ENCODE measurements at regions not wholly inside any gene's neighbourhood (a gene's known extent, or its start where the extent isn't known, plus 50 kb on each side); places are given as distances from the start of the nearest gene placed in this dataset.
"Not testable (repeated sequence)": the region's sequence is repeated elsewhere in the genome, so short reads cannot be mapped to it uniquely, and the experiment has no call there.

GRCh38 chr4:9685692-9686091 is 95.7 kb upstream of the DRD5 start:
- H3K36me3 ChIP-seq (ENCODE audit: control insufficient read depth, insufficient read depth, low read length) = no peaks in the 10 kb centered on the region
- no peak overlapping the region for H2BK120ac ChIP-seq (ENCODE audit: low read depth, low read length)
- no peak for DNase-seq
- H3K4me2 ChIP-seq (ENCODE audit: low read length) = no peak overlapping the region
- H4K5ac ChIP-seq (ENCODE audit: low read length) = no peak overlapping the region
- H3K4me3 ChIP-seq (ENCODE audit: low read length) = no peak overlapping the region
- no peaks in the 10 kb centered on the region for H3K79me2 ChIP-seq (ENCODE audit: control insufficient read depth, insufficient read depth, low read length)
- H3K23ac ChIP-seq (ENCODE audit: low read length) = no peak overlapping the region
- no peaks in the 10 kb centered on the region for H3K4me1 ChIP-seq (ENCODE audit: control insufficient read depth, low read depth, low read length)
- no peak overlapping the region for H3K9ac ChIP-seq (ENCODE audit: low read length)
- H3K56ac ChIP-seq (ENCODE audit: low read length) = no peak overlapping the region
- H2BK5ac ChIP-seq (ENCODE audit: low read length) = no peak overlapping the region
- no peak overlapping the region for H2AK5ac ChIP-seq (ENCODE audit: low read length)
- H2BK15ac ChIP-seq (replicated peaks; ENCODE audit: low read depth) = no peak overlapping the region
- H3K27ac ChIP-seq (ENCODE audit: low read depth, low read length) = no peak overlapping the region
- no peak overlapping the region for H3K18ac ChIP-seq (ENCODE audit: low read length)
- H3K4ac ChIP-seq (ENCODE audit: low read depth, low read length) = no peak overlapping the region
- no peaks in the 10 kb centered on the region for H3K79me1 ChIP-seq (ENCODE audit: low read length)
- no peak overlapping the region for H4K8ac ChIP-seq (ENCODE audit: low read depth, low read length)
- no peaks in the 10 kb centered on the region for H3K27me3 ChIP-seq (ENCODE audit: insufficient read depth, low read length, poor library complexity)

GRCh38 chr4:9690636-9691237 is 90.7 kb upstream of the DRD5 start:
- no CpG with 5 or more reads among the region's 9 CpGs for WGBS (ENCODE audit: extremely low coverage, insufficient coverage, low lambda C conversion rate)
- H4K8ac ChIP-seq (ENCODE audit: low read depth, low read length) = peak overlapping the region; percentile 28
- peak overlapping the region; percentile 4 for H3K4me3 ChIP-seq (ENCODE audit: low read length)
- not testable (repeated sequence) for H3K4me1 ChIP-seq (ENCODE audit: control insufficient read depth, low read depth, low read length); H2BK120ac ChIP-seq (ENCODE audit: low read depth, low read length); H3K18ac ChIP-seq (ENCODE audit: low read length); H3K4ac ChIP-seq (ENCODE audit: low read depth, low read length); H2BK15ac ChIP-seq (replicated peaks; ENCODE audit: low read depth); H2BK5ac ChIP-seq (ENCODE audit: low read length); H3K23ac ChIP-seq (ENCODE audit: low read length); H4K5ac ChIP-seq (ENCODE audit: low read length); H3K36me3 ChIP-seq (ENCODE audit: control insufficient read depth, insufficient read depth, low read length); H2AK5ac ChIP-seq (ENCODE audit: low read length); H3K79me2 ChIP-seq (ENCODE audit: control insufficient read depth, insufficient read depth, low read length); H3K27me3 ChIP-seq (ENCODE audit: insufficient read depth, low read length, poor library complexity); H3K79me1 ChIP-seq (ENCODE audit: low read length)
- peak overlapping the region; percentile 43 for H3K9ac ChIP-seq (ENCODE audit: low read length)
- DNase-seq = peak; percentile 12
- peak overlapping the region; percentile 27 for H3K4me2 ChIP-seq (ENCODE audit: low read length)
- H3K56ac ChIP-seq (ENCODE audit: low read length) = peak overlapping the region; percentile 81
- H3K27ac ChIP-seq (ENCODE audit: low read depth, low read length) = peak overlapping the region; percentile 23

- Histone ChIP-seq H4K8ac (ENCODE audit: low read depth, low read length) (no peak overlapping the region), H3K4me2 (ENCODE audit: low read length) (peak overlapping the region; percentile 27), H3K4ac (ENCODE audit: low read depth, low read length) (no peak overlapping the region), H2BK120ac (ENCODE audit: low read depth, low read length) (no peak overlapping the region), H3K4me3 (ENCODE audit: low read length) (peak overlapping the region; percentile 4), H4K5ac (ENCODE audit: low read length) (no peak overlapping the region), H2BK5ac (ENCODE audit: low read length) (no peak overlapping the region), H3K79me1 (ENCODE audit: low read length) (no peaks in the 10 kb centered on the region), H3K27me3 (ENCODE audit: insufficient read depth, low read length, poor library complexity) (no peaks in the 10 kb centered on the region), H3K79me2 (ENCODE audit: control insufficient read depth, insufficient read depth, low read length) (no peaks in the 10 kb centered on the region), H3K9ac (ENCODE audit: low read length) (peak overlapping the region; percentile 60), H3K23ac (ENCODE audit: low read length) (no peak overlapping the region), H3K56ac (ENCODE audit: low read length) (peak overlapping the region; percentile 81), H3K27ac (ENCODE audit: low read depth, low read length) (peak overlapping the region; percentile 23), H3K4me1 (ENCODE audit: control insufficient read depth, low read depth, low read length) (no peaks in the 10 kb centered on the region), H3K18ac (ENCODE audit: low read length) (no peak overlapping the region), H2AK5ac (ENCODE audit: low read length) (no peak overlapping the region), H2BK15ac (replicated peaks; ENCODE audit: low read depth) (no peak overlapping the region), H3K36me3 (ENCODE audit: control insufficient read depth, insufficient read depth, low read length) (no peaks in the 10 kb centered on the region)
- WGBS (ENCODE audit: extremely low coverage, insufficient coverage, low lambda C conversion rate) = no CpG with 5 or more reads among the region's 56 CpGs
- DNase-seq = peak; percentile 98
These were observed 90.0 kb upstream of the DRD5 start for GRCh38 chr4:9691238-9692065.

- H4K5ac ChIP-seq (ENCODE audit: low read length); H3K56ac ChIP-seq (ENCODE audit: low read length); H3K4ac ChIP-seq (ENCODE audit: low read depth, low read length); H2BK120ac ChIP-seq (ENCODE audit: low read depth, low read length); H2BK15ac ChIP-seq (replicated peaks; ENCODE audit: low read depth); H3K4me2 ChIP-seq (ENCODE audit: low read length); H3K27ac ChIP-seq (ENCODE audit: low read depth, low read length); H3K9ac ChIP-seq (ENCODE audit: low read length); H4K8ac ChIP-seq (ENCODE audit: low read depth, low read length); H3K18ac ChIP-seq (ENCODE audit: low read length); H3K4me3 ChIP-seq (ENCODE audit: low read length); H3K23ac ChIP-seq (ENCODE audit: low read length); H3K79me2 ChIP-seq (ENCODE audit: control insufficient read depth, insufficient read depth, low read length); H3K4me1 ChIP-seq (ENCODE audit: control insufficient read depth, low read depth, low read length); H2AK5ac ChIP-seq (ENCODE audit: low read length); H2BK5ac ChIP-seq (ENCODE audit: low read length); DNase-seq; H3K36me3 ChIP-seq (ENCODE audit: control insufficient read depth, insufficient read depth, low read length); H3K79me1 ChIP-seq (ENCODE audit: low read length); H3K27me3 ChIP-seq (ENCODE audit: insufficient read depth, low read length, poor library complexity): not testable (repeated sequence)
- WGBS (ENCODE audit: extremely low coverage, insufficient coverage, low lambda C conversion rate) = no CpG with 5 or more reads among the region's 5 CpGs
These were observed 88.5 kb upstream of the DRD5 start for GRCh38 chr4:9692791-9693491.

GRCh38 chr4:9694403-9694802 is 87.0 kb upstream of the DRD5 start:
- H3K4ac ChIP-seq (ENCODE audit: low read depth, low read length); H3K79me1 ChIP-seq (ENCODE audit: low read length); H3K27ac ChIP-seq (ENCODE audit: low read depth, low read length); DNase-seq; H2BK15ac ChIP-seq (replicated peaks; ENCODE audit: low read depth); H3K56ac ChIP-seq (ENCODE audit: low read length); H3K9ac ChIP-seq (ENCODE audit: low read length); H3K4me2 ChIP-seq (ENCODE audit: low read length); H2BK5ac ChIP-seq (ENCODE audit: low read length); H2AK5ac ChIP-seq (ENCODE audit: low read length); H3K4me1 ChIP-seq (ENCODE audit: control insufficient read depth, low read depth, low read length); H3K36me3 ChIP-seq (ENCODE audit: control insufficient read depth, insufficient read depth, low read length); H3K18ac ChIP-seq (ENCODE audit: low read length); H2BK120ac ChIP-seq (ENCODE audit: low read depth, low read length); H3K27me3 ChIP-seq (ENCODE audit: insufficient read depth, low read length, poor library complexity); H3K79me2 ChIP-seq (ENCODE audit: control insufficient read depth, insufficient read depth, low read length); H3K4me3 ChIP-seq (ENCODE audit: low read length); H4K5ac ChIP-seq (ENCODE audit: low read length); H3K23ac ChIP-seq (ENCODE audit: low read length); H4K8ac ChIP-seq (ENCODE audit: low read depth, low read length): not testable (repeated sequence)
- no CpG with 5 or more reads among the region's 7 CpGs for WGBS (ENCODE audit: extremely low coverage, insufficient coverage, low lambda C conversion rate)

Measured in mesendoderm (in vitro differentiated cells).